ENCODE measurements at regions not wholly inside any gene's neighbourhood (a gene's known extent, or its start where the extent isn't known, plus 50 kb on each side); places are given as distances from the start of the nearest gene placed in this dataset.

DNA sequence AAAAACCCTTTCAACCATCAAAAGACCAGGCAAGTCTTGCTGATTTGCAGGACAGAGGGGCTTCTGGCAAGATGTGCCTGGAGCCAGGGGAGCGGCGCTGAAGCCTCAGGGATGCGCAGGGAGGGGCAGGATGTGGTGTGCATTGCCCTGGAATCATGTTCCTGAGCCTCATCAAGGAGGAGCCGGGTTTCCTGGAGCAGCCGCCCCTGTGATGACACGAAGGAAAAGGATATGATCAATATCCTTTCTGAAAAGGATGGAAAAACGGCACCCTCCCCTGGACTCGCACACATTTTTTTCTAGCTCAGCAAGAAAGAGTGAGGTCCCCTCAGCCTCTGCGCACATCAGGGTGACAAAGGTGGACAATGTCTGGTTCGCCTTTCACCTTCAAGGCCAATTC is 173.1 kb upstream of the SSTR4 start:
- peaks cover 0 to 10% (median 3%) of the 10 kb centered on the region in 4 donors for H3K4me1 ChIP-seq
- WGBS: 77% methylated on average over 10 of the region's 10 CpGs
- no peaks in the 10 kb centered on the region for H3K36me3 ChIP-seq
- DNase-seq (ENCODE audit: extremely low spot score): no peak
- intact Hi-C loops (cut with DNase I): no loop called here
- peaks cover 0 to 4% (median 0%) of the 10 kb centered on the region in 4 donors for H3K27me3 ChIP-seq
- no peak overlapping the region for H3K4me3 ChIP-seq
- peak overlapping the region in 3 of 4 donors; percentile 20 to 50 (median 32) for H3K27ac ChIP-seq (replicated peaks in 1 of 4)
- TF ChIP-seq, protein P1, sequence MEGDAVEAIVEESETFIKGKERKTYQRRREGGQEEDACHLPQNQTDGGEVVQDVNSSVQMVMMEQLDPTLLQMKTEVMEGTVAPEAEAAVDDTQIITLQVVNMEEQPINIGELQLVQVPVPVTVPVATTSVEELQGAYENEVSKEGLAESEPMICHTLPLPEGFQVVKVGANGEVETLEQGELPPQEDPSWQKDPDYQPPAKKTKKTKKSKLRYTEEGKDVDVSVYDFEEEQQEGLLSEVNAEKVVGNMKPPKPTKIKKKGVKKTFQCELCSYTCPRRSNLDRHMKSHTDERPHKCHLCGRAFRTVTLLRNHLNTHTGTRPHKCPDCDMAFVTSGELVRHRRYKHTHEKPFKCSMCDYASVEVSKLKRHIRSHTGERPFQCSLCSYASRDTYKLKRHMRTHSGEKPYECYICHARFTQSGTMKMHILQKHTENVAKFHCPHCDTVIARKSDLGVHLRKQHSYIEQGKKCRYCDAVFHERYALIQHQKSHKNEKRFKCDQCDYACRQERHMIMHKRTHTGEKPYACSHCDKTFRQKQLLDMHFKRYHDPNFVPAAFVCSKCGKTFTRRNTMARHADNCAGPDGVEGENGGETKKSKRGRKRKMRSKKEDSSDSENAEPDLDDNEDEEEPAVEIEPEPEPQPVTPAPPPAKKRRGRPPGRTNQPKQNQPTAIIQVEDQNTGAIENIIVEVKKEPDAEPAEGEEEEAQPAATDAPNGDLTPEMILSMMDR (IDR thresholded peaks at IDR 0.05): no peak
- TF ChIP-seq POLR2AphosphoS5 (IDR thresholded peaks at IDR 0.05): peak; percentile 22 to 36
- TF ChIP-seq EP300 (IDR thresholded peaks at IDR 0.05): no peak
- peaks cover 0 to 4% (median 0%) of the 10 kb centered on the region in 4 donors for H3K9me3 ChIP-seq

DNA sequence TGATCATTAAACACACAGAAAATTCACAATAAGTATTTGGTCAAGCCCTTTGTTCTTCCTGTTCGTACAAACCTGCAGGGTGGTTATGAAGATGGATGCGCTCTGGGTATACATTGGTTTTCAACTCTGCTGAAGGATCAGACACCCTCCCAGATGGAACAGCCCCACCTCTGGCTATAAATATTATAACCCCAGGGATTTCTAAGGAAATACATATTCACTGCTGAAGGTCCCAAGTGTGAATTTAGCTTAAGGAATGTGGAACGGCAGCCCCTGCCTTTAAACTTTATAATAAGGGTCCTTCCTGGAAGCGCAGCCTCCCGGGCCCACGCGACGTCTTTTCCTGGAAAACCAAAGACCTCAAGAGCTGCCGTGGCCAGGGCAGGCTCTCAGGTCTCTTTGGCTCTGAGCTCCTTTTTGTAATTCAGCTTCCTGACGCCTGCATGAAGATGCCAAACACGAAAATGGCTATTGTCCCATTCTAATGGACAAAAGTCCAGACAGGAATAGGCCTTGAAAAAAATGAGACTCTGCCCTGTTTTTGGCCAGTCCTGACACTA is 172.4 kb upstream of the SSTR4 start:
- peaks cover 0 to 4% (median 0%) of the 10 kb centered on the region in 4 donors for H3K27me3 ChIP-seq
- intact Hi-C loops (cut with DNase I): no loop called here
- TF ChIP-seq POLR2AphosphoS5 (IDR thresholded peaks at IDR 0.05): no peak
- no peak for TF ChIP-seq EP300 (IDR thresholded peaks at IDR 0.05)
- TF ChIP-seq, protein P1 (IDR thresholded peaks at IDR 0.05): no peak
- no peak for TF ChIP-seq POLR2A (IDR thresholded peaks at IDR 0.05; ENCODE audit: low read depth)
- no peak overlapping the region for H3K4me3 ChIP-seq
- no peaks in the 10 kb centered on the region for H3K9me3 ChIP-seq
- H3K4me1 ChIP-seq: peaks cover 0 to 10% (median 3%) of the 10 kb centered on the region in 4 donors
- no peaks in the 10 kb centered on the region for H3K36me3 ChIP-seq
- H3K27ac ChIP-seq (replicated peaks in 1 of 4): peak overlapping the region in 3 of 4 donors; percentile 7 to 50 (median 32)
- DNase-seq (ENCODE audit: extremely low spot score): no peak
- WGBS: 86% methylated on average over 11 of the region's 11 CpGs

DNA sequence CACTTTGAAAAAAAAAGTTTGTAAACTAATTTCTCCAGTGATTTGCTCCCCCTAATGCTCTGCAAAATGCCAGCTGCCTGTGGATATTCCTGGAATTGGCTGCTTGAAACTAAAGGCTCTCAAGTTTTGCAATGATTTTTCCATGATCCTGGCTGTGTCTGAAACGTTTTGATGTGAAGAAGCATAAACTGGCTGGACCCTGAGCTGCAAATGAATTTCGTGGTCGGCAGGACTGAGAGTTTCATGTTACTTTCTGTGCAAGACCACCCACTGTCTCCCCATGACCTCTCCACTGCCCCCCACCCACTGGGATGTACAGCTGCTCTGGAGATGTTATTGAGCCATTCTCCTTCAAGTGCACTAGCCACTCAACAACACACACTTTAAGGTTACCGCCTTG is 171.3 kb upstream of the SSTR4 start:
- no peak overlapping the region for H3K4me3 ChIP-seq
- no peak overlapping the region for H3K27ac ChIP-seq (replicated peaks in 1 of 4)
- H3K36me3 ChIP-seq: no peaks in the 10 kb centered on the region
- no peak for DNase-seq (ENCODE audit: extremely low spot score)
- intact Hi-C loops (cut with DNase I): no loop called here
- no peak for TF ChIP-seq POLR2A (IDR thresholded peaks at IDR 0.05; ENCODE audit: low read depth)
- no peak for TF ChIP-seq EP300 (IDR thresholded peaks at IDR 0.05)
- TF ChIP-seq, protein P1 (IDR thresholded peaks at IDR 0.05): no peak
- TF ChIP-seq POLR2AphosphoS5 (IDR thresholded peaks at IDR 0.05): no peak
- peaks cover 0 to 4% (median 0%) of the 10 kb centered on the region in 4 donors for H3K27me3 ChIP-seq
- no peaks in the 10 kb centered on the region for H3K9me3 ChIP-seq
- WGBS: 50% methylated on average over 4 of the region's 4 CpGs
- peaks cover 0 to 10% (median 3%) of the 10 kb centered on the region in 4 donors for H3K4me1 ChIP-seq

DNA sequence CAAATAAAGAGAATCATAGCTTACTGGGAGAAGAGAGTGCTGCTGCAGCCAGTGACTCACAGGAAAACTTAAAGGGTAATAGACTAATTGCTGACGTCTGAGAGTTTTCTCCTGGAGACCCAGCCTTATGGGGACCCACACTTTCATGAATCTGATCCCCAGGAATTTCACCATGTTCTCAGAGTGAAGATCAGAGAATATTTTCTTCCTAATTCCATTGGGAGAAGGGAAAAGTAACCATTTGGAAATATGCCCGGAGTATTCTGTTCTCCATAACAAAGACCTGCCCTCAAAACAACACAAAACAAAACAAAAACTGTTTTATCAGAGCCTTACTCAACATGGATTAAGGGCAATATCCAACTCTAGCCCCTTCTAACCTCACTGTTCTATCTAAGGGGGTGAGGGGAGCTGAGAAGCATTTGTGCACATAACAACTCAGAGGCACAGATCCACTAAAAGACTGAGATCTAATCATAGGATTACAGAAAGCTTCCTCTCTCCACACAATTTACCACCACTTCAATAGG is 168.2 kb upstream of the SSTR4 start:
- 40% methylated on average over 2 of the region's 2 CpGs for WGBS
- H3K27ac ChIP-seq (replicated peaks in 1 of 4): no peak overlapping the region
- H3K4me1 ChIP-seq: peaks cover 0 to 6% (median 3%) of the 10 kb centered on the region in 4 donors
- H3K27me3 ChIP-seq: no peaks in the 10 kb centered on the region
- no peak for TF ChIP-seq EP300 (IDR thresholded peaks at IDR 0.05)
- TF ChIP-seq POLR2A (IDR thresholded peaks at IDR 0.05; ENCODE audit: low read depth): no peak
- TF ChIP-seq, protein P1 (IDR thresholded peaks at IDR 0.05): no peak
- TF ChIP-seq POLR2AphosphoS5 (IDR thresholded peaks at IDR 0.05): no peak
- intact Hi-C loops (cut with DNase I): no loop called here
- no peaks in the 10 kb centered on the region for H3K9me3 ChIP-seq
- DNase-seq (ENCODE audit: extremely low spot score): no peak
- H3K36me3 ChIP-seq: no peaks in the 10 kb centered on the region
- no peak overlapping the region for H3K4me3 ChIP-seq
